Endothelial cell of umbilical vein (primary cell): ENCODE measurements at regions not wholly inside any gene's neighbourhood (a gene's known extent, or its start where the extent isn't known, plus 50 kb on each side); places are given as distances from the start of the nearest gene placed in this dataset.

ENCODE experiments used
- CTCF ChIP-seq, 2 donors: IDR thresholded peaks; 1 replicate in 1 of 2; 2 replicates in 1 of 2; pipeline ENCODE4 v1.5.1; 2011; ENCODE audit warnings: low read length in 2 of 2, mild to moderate bottlenecking in 2 of 2, moderate library complexity in 2 of 2, control low read depth in 1 of 2, inconsistent platforms in 1 of 2, low read depth in 1 of 2; ENCODE audit not compliant: insufficient read depth in 1 of 2; ENCODE audit errors: extremely low read depth in 1 of 2
- POLR2A ChIP-seq: IDR thresholded peaks from 2 replicates; pipeline ENCODE4 v1.6.1; 2012; ENCODE audit warnings: low read depth, mild to moderate bottlenecking, control low read depth, low read length
- POLR2AphosphoS5 ChIP-seq: IDR thresholded peaks from 2 replicates; pipeline ENCODE4 v1.6.1; 2012; ENCODE audit warnings: low read depth, mild to moderate bottlenecking, control low read depth, low read length, moderate library complexity; ENCODE audit not compliant: insufficient read depth

GRCh38 chr7:41280491-41280890 is 422.4 kb downstream of the INHBA start:
- TF ChIP-seq CTCF (IDR thresholded peaks at IDR 0.05; ENCODE audit: extremely low read depth in 1 of 2, insufficient read depth in 1 of 2, low read depth in 1 of 2, low read length in 2 of 2) (no peak), POLR2A (no peak), POLR2AphosphoS5 (no peak)
